DMS153 (cell line): ENCODE measurements at regions not wholly inside any gene's neighbourhood (a gene's known extent, or its start where the extent isn't known, plus 50 kb on each side); places are given as distances from the start of the nearest gene placed in this dataset.
"Not testable (repeated sequence)": the region's sequence is repeated elsewhere in the genome, so short reads cannot be mapped to it uniquely, and the experiment has no call there.

Experiments used
- DNase-seq: peaks from one replicate; lab custom pipeline; 2025; lab: John Stamatoyannopoulos, UW

DNA sequence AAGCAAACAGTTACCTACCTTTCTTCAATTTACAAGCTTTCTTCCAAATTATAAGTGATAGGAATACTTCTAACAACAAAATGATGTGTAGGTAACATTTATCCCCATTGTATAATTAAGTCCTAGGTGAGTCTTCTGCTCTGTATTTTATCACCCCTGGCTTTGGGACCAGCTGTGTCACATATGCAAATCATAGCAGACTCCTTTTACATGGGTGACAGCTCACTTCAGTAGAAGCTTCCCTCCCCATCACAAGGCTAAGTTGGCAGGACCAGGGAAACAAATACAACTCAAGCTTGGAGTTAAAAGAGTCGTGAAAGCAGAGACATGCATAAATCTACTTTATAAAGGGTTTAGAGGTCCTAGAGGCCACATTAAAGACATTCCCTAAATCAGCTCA, 121.1 kb upstream of the RUNX1 start:
- DNase-seq, result no peak

DNA sequence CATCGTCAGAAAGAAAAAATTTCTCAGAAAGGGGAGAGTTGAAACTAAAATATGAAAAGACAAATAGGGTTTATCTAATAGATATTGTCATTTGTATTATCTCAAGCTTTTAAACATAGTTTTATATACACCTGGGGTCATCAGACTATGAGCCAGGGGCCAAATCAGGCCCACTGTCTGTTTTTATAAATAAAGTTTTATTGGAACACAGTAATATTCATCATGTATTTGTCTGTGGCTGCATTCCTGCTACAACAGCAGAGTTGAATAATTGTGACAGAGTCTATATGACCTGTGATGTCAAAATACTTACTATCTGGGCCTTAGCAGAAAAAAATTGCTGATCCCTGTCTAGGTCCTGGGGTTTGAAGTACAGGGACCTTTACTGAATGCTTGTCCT, 120.5 kb upstream of the RUNX1 start:
- no peak for DNase-seq

DNA sequence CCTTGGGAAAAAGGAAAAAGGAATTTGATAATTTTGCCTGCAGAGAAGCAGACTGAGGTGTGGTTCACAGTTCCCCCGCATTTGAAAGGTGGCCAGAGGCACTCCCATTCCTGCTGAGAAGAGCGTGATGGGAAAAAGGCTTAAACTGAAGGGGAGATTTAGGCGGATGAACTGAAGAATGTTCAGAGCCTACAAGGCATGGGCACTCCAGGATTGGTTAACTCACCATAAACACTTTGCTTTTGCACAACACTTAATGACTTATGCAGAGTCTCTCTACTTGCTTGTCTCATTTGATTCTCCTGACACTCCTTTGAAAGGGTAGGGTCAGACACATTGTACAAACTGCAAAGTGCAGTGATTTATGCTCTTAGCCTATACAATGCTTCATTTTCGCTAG, 119.6 kb upstream of the RUNX1 start:
- no peak for DNase-seq

DNA sequence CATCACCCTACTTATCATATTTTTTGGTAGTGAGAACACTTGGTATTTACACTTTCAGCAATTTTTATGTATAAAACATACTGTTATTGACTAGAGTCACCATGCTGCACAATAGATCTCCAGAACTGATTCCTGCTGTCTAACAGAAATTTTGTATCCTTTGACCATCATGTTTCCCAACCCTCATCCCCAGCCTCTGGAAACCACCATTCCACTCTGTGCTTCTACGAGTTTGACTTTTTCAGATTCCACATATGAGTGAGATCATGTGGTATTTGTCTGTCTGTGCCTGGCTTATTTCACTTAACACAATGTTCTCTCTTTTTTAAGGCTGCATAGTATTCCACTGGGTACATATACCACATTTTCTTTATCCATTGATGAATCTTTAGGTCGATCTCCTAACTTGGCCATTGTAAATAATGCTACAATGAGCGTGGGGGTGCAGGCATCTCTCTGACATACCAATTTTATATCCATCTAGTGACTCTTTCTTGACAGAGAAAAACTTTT, 115.9 kb upstream of the RUNX1 start:
- DNase-seq, result no peak

DNA sequence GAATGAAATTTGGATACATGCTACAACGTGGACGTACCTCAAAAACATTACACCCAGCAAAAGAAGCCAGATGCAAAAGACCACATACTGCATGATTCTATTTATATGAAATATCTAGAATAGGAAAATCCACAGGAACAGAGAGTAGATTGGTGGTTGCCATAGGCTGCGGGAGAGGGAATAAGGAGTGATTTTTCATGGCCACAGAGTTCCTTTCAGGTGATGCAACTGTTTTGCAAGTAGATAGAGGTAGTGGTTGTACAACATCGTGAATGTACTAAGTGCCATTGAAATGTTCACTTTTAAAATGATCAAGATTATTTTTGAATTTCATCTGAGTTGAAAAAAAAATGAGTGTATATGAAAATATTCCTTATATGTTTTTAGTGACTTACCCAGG, 115.3 kb upstream of the RUNX1 start:
- DNase-seq, result no peak

DNA sequence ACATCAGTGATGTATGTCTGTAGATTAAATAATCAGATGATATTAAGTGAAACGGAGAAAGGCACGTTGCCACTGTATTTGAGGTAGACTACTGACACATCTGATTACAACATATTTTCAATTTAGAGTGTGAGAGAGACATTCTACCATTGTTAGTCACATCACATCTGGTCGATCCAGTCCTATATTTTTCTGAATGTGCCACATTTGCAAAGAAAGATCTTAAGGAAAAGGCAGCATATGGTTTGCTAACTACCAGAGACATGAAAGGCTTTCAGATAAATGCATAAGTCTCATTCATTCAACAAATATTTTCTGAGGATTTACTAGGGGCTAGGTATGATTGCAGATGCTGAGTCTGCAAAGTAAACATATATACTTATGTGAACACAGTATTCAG, 114.3 kb upstream of the RUNX1 start:
- DNase-seq, result no peak

DNA sequence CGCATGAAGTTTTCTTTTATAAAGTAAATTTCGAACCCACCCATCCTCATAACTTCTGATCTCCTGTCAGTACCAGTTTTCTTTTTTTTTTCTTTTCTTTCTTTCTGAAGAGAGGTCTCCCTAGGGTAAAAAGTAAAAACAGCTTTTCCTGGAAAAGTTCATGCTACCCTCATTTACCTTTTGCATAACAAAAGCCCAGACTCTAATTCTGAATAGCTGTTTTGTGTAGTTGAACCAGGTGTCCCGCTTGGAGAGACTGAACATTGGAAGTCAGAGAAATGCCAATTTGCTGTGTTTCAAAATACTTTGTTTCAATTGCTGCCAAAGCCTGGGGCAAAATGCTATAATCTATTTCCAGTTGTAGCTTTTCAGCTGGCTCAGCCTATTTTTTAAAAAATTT, 113.7 kb upstream of the RUNX1 start:
- DNase-seq, result no peak

DNA sequence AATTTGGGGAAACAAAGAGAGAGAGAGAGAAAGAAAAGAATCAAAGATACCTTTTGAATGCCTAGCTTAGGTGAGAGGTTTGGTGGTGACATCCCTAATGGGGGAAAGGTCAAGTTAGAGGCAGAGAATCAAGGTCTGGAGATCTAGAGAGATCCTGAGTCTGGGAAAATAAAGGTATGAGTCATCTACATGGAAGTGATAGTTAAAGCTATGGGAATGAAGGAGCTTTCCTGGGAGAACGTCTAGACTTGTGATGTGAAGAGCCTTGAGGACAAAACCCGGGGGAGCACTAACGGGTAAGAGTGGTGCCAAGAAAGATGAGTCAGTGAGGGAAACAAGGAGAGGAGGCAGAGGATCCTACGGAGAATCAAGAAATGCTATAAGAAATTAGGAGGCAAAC, 110.8 kb upstream of the RUNX1 start:
- DNase-seq, result no peak

DNA sequence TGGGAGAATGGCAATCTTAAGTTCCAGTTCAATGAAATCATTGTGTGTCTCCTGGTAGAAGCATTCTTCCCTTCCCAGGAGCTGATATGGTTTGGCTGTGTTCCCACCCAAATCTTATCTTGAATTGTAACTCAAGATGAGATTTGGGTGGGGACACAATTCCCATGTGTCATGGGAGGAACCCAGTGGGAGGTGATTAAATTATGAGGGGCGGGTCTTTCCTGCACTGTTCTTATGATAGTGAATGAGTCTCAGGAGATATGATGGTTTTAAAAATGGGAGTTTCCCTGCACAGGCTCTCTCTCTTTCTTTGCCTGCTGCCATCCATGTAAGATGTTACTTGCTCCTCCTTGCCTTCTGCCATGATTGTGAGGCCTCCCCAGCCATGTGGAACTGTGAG, 108.3 kb upstream of the RUNX1 start:
- DNase-seq, result not testable (repeated sequence)

DNA sequence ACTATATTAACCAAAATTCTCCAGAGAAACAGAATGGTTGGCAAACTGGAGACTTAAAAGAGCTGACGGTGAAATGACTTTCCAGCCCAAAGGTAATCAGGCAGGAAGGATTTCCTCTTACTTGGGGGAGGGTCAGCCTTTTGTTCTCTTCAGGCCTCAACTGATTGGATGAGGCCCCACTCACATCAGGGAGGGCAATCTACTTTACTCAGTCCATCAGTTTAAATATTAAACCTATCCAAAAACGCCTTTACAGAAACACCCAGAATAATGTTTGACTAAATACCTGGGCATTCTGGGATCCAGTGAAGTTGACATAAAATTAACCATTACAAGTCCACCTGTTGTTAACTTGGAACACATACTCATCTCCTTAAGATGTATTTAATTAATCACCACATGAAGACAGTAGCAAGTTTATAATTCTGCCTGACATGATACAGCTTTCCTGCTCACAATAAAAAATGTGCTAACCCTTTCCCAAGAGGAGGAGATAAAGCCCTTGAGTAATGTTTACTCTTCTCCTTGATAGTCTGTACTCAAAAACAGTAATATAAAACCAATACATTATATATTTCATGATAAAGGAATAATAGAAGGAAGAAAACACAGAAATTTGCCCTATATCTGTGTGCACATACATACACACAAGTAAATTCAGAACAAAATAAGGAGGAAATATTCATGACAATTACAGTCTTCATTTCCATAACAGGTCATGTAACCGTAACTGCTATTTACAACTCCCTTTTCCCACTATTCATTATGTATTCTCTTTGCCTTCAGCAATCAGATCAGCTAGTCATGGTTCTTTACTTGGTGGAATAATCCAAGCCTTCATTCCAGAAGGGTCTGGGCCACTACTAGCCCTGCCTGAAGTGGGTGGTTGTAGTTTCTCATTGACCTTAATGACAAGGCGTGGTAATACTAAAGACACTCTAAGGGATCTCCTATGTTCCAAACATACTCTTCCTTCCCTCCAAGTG, 107.5 kb upstream of the RUNX1 start:
- DNase-seq, result no peak

DNA sequence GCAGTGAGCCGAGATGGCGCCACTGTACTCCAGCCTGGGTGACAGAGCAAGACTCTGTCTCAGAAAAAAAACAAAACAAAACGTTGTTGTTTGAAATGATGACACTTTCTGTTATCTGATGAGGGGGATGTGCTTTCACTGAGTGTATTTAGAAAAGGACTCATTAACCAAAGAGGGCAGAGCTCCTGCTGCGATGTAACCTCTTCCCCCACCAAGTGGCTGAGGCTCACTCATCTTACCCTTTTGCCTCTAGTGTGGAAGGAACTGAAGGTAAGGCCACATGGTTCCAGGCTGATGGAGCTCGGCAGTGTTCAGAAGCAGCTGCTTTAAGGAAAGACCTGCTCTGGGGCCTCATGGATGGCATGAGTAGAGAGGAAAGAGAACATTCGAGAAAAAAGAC, 105.7 kb upstream of the RUNX1 start:
- no peak for DNase-seq

DNA sequence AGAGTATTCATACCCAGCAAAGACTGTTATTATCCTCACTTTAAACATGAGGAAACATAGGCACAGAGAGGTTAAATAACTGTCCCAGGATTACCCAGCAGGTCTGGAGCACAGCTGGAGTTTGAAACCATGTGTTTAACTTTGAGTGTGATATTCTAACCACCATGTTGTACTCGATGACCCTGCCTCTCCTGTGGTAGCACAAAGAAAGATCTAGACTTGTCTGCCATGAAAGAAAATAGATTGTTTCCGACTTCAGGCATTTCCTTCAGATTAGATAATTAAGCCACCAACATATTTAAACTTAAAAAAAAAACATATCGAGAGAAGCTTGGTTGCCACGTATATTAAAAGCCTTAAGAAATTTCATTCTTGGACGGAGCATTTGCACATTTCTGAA, 104.6 kb upstream of the RUNX1 start:
- no peak for DNase-seq

DNA sequence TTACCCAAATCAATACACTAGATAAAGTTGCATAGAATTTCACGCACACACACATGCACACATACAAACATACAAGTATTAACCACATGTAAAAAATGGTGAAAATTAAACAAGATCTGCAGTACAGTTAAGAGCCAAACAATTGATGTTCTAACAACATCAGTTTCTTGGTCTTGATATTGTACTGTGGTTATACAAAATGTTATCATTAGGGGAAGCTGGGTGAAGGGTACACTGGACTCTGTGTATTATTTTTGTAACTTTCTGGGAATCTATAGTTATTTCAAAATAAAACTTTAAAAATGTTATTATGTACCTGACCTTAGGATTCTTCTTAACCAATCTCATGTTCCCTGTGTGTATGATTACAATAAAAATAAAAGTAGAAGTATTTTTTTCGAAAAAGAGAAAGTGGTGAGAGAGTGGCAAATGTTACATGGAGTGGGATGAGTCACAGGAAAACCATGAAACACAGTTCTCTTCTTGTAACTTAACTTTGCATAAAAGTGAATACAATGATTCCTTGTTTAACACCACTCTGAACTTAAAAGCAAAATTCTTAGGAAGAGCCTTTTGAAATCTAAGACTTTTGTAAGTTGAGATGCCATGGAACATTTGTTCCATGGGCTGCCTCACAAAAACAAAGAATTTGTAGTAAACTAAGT, 101.6 kb upstream of the RUNX1 start:
- no peak for DNase-seq

DNA sequence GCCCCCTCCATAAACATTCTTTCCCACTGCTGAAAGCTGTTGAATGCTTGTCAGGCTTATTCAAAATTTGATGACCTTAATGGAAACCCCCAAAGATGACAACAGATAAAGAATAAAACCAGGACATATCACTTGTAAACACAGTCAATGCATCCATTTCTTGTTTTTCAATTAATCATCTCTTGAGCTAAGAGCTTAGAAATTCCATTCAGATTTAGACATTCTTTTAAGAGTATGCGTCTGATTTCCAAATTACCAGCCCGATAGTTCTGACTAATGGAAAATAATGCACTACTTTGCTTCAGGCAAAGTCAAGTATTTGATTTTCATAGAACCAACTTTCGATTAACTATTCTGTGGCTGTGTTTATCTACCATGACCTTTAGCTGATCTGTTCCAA, 100.6 kb upstream of the RUNX1 start:
- DNase-seq, result no peak

DNA sequence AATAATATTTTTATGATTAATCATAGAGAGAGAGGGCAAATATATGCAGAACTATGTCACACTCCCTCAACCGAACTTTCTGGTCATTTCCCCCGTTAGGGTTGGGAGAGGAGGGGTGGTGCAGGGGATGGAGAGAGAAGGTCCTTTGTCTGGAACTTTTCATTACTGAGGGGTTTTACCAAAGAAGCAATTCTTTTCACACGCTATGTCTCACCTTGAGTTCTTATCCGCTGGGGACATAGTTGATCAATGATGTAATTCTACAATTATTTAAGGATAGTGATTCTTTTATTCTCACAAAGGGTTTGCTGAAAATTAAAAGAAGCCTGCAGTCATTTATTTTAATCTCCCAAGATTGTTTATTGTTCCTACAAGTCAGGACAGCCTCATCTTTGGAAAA, 98.3 kb upstream of the RUNX1 start:
- DNase-seq, result no peak

DNA sequence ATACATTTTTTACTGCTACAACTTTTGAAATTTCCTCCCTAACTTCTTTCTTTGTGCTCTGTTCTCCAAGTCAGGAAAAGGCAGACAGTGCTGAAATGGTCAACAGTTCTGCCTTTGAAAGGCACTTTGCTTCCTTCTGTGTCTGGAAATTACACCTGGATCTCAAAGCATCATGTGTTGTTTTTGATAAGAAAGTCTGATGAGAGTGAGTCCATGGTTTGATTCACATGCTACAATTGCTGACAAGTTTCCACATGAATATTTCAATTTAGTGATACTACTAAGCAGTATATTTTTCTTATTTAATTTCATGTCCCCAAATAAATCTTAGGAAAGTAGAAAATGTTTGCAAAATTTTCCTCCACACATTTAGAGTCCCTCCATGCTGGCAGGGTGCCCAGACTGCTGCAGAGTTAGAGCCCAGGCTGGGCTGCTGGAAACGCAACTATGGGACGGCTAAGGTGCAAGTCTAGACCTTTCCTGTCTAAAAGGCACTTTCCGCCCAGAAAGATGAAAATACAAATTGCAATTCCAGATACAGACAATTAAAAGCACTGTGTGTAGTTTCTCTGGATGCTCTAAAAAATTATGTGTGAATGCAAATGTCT, 96.6 kb upstream of the RUNX1 start:
- no peak for DNase-seq

DNA sequence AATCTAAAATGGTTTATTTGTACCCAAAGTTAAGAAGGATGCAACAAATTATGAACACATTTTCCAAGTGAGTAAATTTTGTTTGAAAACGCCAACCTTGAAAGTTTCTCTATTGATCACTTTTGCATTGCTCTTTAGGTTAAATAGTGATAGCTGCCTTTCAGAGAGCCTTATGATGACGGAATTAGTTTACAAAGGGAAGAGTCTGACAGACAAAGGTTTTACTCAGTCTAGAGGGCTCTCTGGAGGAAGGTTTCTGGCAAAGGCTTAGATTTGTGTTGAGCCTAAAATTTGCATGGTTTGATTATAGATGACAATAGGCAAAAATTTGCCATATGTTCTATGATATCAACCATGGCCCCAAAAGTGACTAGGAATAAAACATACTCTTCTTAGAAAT, 95.9 kb upstream of the RUNX1 start:
- DNase-seq, result no peak

DNA sequence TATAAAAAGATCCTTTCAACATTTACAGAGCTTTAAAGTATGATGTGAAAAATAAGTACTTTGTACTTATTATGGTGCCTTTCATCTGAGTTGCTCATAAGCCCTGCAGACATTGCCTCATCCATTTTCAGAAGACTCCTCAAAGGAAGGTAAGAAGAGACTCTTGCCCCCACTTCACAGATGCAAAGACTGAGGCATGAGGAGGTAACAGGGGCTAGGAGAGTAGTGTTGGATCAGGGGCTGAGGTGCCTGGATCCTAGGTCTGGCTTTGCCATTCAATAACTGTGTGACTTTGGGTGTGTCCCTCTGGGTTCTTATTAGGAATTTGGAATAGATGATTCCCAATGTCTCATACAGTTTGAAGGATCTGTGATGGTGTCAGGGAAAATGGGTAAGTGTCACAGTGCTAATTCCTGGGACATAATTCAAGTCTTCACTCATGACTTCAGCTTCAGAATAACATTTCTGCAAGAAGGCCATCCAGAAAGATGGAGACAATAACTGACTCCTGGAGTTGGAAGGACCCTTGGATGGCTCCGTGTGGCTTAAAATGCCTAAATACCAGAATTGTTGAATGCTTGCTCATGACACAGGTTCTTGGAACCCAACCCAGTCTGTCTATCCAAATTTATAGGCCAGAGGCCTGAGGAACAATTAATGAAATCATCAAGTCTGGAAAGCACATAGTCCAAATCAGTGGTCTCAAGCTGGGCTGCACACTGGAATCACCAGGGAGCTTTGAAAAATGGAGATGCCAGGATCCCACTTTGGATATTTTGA, 93.1 kb upstream of the RUNX1 start:
- no peak for DNase-seq

DNA sequence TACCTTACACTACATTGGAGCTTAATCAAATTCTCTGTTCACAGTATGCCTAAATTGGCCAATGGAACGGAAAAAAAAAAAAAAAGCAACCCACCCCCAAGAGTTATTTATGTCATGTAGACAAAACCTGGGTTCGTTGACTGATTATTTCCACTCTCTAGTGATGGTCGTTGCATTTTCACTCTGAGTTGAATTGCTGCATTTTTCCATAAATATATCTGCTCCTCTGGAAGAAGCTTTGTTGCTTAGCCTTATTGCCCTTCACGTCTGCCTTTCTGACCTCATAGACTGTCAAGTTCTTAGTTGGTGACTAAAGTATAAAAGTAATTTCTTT, 90.2 kb upstream of the RUNX1 start:
- no peak for DNase-seq

DNA sequence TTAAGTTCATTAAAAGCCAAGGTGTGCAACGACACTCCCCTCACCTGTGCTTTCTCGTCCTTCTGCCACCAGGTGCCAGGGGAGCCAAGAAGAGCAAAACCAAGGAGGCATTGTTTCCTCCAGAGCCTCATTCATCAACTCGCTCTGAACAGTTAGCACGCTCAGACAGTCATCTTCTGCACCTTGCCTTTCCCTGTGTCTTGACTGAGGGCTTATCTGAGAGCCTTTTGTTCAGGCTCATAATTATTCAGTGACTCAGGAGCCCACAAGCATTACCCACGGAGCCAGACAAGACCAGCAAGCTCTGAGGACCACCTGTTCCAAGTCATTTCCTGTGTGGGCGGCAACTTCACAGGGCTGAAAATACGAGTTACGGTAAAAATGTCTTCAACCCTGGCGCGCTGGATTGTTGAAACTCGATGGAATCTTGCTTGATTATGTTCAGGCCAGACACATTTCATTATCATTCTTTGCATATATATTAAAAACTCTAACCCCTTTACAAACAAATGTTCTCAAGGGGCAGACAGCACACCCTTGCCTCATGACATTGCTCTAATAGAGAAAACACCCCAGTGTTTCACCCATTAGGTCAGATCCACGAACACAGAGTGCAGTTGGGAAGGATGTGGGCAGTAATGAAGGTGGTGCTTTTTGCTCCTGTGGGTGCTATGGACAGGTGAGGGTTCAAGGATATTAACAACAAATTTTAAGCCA, 89.7 kb upstream of the RUNX1 start:
- no peak for DNase-seq

DNA sequence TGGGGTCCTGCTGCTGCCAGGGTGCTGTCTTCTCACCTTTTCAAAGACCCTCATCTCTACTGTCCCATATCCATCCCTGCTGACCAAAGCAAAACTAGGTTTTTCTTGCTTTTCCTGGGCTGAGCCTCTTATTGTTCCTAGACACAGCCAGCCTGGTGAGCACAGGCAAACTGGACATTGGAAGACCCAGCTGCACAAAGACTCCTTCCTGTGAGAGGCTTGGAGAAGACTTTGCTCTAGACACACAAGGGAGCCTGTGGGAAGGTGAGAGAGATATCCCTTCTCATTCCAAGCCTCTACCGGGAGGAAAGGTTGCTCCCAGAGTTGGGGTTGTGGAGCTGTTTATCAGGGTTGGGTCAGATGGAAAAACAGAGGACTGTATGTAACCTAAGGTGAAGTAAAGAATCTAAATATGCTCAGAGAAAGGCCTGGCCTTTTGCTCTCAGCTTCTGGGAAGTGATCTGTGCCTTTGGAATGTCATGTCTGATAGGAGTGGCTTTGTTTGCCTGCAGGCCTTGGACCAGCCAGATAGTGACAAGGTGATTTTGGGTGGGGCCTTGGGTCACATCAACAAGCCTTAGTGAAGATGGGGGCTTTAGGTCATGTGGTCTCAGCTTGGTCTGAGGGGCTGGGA, 87.6 kb upstream of the RUNX1 start:
- DNase-seq, result no peak
